Cardiac septum (tissue), 1 donor: ENCODE measurements at regions not wholly inside any gene's neighbourhood (a gene's known extent, or its start where the extent isn't known, plus 50 kb on each side); places are given as distances from the start of the nearest gene placed in this dataset.

Experiments used
- DNase-seq: peaks from one replicate; pipeline ENCODE4 v3.0.0-alpha.2; 2020; ENCODE audit warnings: low spot score
- intact Hi-C: fragments of 100-400 bp; cut with DNase I; formaldehyde crosslinking; loops from one replicate; pipeline ENCODE4 v1.14.0; 2022
- donor health status: DM: no; HTN: no; CAD: no.

GRCh38 chr5:97383996-97384395 is 200.9 kb upstream of the RIOK2 start:
- DNase-seq = no peak
- intact Hi-C loops = no loop called here

GRCh38 chr5:97388794-97389193 is 205.7 kb upstream of the RIOK2 start:
- intact Hi-C loops = no loop called here

GRCh38 chr5:97400537-97400936 is 217.5 kb upstream of the RIOK2 start:
- intact Hi-C loops = no loop called here
- DNase-seq = no peak

More at GRCh38 chr5:97388794-97389193, 205.7 kb upstream of the RIOK2 start:
- no peak for DNase-seq

- intact Hi-C loops = no loop called here
- no peak for DNase-seq
Observed at GRCh38 chr5:97405941-97406340, 222.9 kb upstream of the RIOK2 start.

- intact Hi-C loops = no loop called here
- DNase-seq = no peak
Observed at GRCh38 chr5:97406946-97407676, 224.1 kb upstream of the RIOK2 start.

GRCh38 chr5:97408331-97408730 is 225.3 kb upstream of the RIOK2 start:
- intact Hi-C loops = no loop called here
- no peak for DNase-seq

GRCh38 chr5:97412959-97413358 is 229.9 kb upstream of the RIOK2 start:
- intact Hi-C loops = no loop called here
- DNase-seq = no peak

GRCh38 chr5:97417986-97418385 is 234.9 kb upstream of the RIOK2 start:
- DNase-seq = no peak
- intact Hi-C loops = no loop called here

GRCh38 chr5:97418462-97418861 is 235.4 kb upstream of the RIOK2 start:
- no peak for DNase-seq
- intact Hi-C loops = no loop called here

- no peak for DNase-seq
- intact Hi-C loops = no loop called here
Observed at GRCh38 chr5:97420646-97421045, 237.6 kb upstream of the RIOK2 start.

- intact Hi-C loops = no loop called here
- no peak for DNase-seq
Observed at GRCh38 chr5:97422678-97423077, 239.6 kb upstream of the RIOK2 start.

GRCh38 chr5:97425511-97425910 is 242.5 kb upstream of the RIOK2 start:
- no peak for DNase-seq
- intact Hi-C loops = no loop called here

GRCh38 chr5:97427235-97427634 is 244.2 kb upstream of the RIOK2 start:
- intact Hi-C loops = no loop called here
- DNase-seq = no peak

- no peak for DNase-seq
- intact Hi-C loops = no loop called here
Observed at GRCh38 chr5:97434021-97434420, 251.0 kb upstream of the RIOK2 start.

GRCh38 chr5:97436405-97436804 is 253.4 kb upstream of the RIOK2 start:
- DNase-seq = no peak
- intact Hi-C loops = no loop called here

- no peak for DNase-seq
- intact Hi-C loops = no loop called here
Observed at GRCh38 chr5:97443740-97444139, 260.7 kb upstream of the RIOK2 start.

- intact Hi-C loops = loop anchor here (1.0 kb wide), 1 partner anchor 14 kb away; no protein-coding TSS in a partner anchor
- DNase-seq = no peak
Observed at GRCh38 chr5:97449172-97449571, 266.1 kb upstream of the RIOK2 start.

GRCh38 chr5:97452646-97453045 is 269.6 kb upstream of the RIOK2 start:
- intact Hi-C loops = no loop called here
- DNase-seq = no peak

- no peak for DNase-seq
- intact Hi-C loops = no loop called here
Observed at GRCh38 chr5:97453263-97453662, 270.2 kb upstream of the RIOK2 start.

- intact Hi-C loops = no loop called here
- DNase-seq = no peak
Observed at GRCh38 chr5:97454015-97454414, 271.0 kb upstream of the RIOK2 start.

- intact Hi-C loops = no loop called here
- no peak for DNase-seq
Observed at GRCh38 chr5:97455996-97456395, 272.9 kb upstream of the RIOK2 start.

- intact Hi-C loops = no loop called here
- no peak for DNase-seq
Observed at GRCh38 chr5:97458851-97459250, 275.8 kb upstream of the RIOK2 start.
